Fibroblast of skin of abdomen (primary cell): ENCODE measurements at regions not wholly inside any gene's neighbourhood (a gene's known extent, or its start where the extent isn't known, plus 50 kb on each side); places are given as distances from the start of the nearest gene placed in this dataset.

Source experiments
- DNase-seq: peaks from one replicate; pipeline ENCODE4 v3.0.0-alpha.2; 2013

DNA sequence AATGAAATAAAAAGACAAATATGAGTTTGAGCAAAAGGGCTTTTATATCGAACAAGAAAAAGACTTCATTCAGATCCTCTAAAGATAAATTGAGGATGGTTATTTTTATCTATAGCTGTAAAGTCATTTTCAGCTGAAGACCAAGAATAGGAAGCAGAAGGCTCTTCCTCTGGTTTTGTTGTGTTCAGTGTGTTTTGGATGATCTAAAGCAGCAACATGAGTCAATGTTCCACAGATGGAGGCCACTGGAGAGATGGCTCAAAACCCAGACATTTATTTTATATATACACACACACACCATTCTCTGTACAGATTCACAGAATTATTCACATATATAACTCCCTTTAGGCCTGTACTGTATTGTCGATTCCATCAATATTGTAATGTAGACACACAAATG lies 424.3 kb downstream of the MBD2 start:
- DNase-seq = no peak

DNA sequence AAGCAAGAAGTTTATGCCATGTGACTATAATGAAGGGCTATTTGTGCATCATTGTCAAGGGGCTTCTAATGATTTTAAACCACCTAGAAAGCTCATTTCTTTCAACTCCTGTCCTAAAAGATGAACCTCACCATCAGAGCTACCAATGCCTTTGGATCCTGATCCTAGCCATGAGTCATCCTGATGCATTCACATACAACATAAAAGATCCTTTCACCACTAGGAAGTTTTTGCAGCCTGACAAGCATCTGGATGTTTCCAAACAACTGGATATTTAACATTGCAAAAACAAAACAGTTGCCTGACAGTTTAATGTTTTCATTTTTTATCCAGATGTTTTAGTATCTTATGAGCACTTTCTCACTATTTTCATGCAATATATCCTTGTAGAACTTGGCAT lies 425.3 kb downstream of the MBD2 start:
- DNase-seq = peak; percentile 63

DNA sequence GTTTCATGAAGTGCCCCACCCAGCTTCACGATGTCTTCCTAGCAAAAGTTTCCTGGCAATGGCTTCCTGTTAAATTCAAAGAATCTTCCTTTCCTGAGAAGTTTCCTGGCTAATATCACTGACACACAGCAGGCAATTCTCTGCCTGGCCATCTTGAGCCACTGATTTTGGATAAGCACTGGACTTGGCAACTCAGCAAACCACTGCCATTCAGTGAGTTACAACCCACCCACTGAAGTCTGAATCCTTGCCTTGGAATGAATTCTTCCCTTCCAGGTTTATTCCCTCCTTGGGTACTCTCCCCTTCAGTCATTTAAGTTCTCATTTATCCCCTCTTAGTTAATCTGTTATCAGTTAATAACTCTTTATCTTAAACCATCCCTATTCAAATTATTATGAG lies 426.0 kb downstream of the MBD2 start:
- DNase-seq = peak; percentile 32

DNA sequence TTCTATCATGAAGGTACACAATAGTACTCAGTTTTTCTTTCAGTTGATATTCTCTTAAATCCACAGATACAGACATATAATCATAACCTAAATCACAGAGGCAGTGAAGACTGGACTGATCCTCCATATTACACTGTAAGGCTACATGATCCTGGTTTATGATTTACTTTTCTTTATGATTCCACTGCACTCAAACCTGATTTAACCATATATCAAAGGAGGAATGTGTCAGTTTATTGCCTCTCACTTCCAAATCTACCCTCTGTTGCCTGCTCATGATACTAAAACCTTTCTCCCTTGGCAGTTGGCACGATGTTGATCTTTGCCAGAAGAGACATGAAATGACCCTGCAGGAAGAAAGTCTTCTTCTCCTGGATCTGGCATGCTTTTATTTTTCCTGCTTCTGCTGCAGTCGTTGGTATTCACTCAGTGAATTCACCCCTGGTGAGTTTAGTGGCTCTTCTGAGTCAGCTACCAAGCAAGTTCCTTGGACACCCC lies 426.4 kb downstream of the MBD2 start:
- no peak for DNase-seq

DNA sequence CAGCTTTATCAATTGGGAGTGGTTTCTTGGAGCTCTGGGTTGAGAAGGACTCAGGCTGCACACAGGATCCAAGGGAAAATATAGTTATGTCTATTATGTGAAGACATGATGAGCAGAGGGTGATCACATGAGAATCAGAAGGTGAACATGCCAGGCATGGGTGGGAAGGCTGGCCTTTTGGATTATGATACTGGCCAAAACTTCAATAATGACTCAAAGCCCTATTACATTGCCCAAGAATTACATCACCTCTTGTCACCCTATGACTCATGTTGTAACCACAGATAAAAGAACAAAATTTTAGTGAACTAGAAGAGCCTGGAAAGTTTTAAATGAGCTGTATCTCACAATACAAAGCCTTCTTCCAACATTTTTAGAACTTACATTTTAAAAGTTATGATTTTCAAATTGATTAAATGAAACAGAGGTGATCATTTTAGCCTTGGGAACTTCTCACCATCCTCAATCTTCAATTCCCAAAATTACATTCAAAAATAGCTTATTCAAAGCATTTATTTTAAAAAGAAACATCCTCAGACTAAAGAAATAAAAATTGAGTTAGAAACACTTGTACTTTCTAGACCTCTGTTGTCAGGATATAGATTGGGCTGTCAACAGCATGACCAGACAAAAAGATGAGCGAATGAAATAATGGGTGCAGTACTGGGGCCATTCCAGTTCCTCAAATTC lies 428.3 kb downstream of the MBD2 start:
- DNase-seq = peak; percentile 91

DNA sequence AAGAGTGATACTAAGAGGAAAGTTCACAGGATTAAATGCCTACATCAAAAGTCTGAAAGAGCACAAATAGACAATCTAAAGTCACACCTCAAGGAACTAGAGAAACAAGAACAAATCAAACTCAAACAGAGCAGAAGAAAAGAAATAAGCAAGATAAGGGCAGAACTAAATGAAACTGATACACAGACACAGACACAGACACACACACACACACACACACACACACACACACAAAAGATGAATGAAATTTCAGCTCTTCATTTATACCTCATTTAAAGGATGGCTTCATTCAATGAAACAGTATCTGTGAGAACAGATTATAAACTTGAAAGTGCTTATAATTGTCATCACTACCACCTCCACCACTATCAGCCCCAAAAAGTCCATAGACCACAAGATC lies 428.9 kb downstream of the MBD2 start:
- no peak for DNase-seq

DNA sequence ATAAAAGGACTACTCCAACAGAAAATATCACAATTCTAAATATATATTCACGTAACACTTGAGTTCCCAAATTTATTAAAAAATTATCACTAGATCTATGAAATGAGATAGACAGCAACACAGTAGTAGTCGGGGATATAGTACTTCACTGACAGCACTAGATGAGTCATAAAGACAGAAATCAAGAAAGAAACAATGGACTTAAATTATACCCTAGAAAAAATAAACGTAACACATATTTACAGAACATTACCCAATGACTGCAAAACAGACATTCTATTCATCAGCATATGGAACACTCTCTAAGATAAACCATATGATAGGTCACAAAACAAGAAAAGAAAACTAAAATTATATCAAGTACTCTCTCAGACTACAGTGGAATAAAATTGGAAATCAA lies 429.4 kb downstream of the MBD2 start:
- DNase-seq = peak; percentile 17

DNA sequence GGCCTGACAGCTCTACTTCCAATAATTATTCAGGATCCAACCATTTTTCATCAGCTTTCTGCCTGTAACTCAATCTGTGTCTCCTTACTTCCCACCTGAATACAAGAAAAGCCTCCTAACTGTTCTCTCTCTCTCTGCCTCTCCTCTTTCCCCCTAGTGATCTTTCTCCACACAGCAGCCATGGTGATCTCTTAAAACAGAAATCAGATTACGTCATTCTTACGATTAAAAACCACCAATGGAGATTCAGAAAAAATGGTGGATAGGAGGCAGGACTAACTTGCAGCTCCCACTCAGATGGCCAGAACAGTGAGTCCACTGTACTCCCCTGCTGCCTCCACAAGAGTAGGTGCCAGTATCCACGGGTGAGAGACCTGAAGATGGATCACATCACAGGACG lies 431.7 kb downstream of the MBD2 start:
- DNase-seq = no peak

DNA sequence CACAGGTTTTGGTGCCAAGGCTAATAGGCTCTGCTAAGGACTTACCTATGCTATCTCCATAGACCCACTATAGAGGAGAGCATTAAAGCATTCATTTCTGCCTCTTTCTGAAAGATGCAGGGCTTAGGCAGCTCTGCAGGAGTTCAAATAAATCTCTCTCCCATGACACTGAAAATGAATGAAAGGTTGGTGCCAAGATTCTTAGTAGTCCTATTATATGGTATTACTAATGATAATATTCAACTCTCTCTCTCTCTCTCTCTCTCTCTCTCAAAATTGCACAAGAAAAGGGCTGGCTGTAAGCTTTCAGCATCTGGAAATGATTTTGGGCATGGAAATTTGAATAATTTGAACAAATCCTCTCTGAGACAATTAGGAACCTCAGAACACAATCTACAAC lies 433.7 kb downstream of the MBD2 start:
- peak; percentile 90 for DNase-seq

DNA sequence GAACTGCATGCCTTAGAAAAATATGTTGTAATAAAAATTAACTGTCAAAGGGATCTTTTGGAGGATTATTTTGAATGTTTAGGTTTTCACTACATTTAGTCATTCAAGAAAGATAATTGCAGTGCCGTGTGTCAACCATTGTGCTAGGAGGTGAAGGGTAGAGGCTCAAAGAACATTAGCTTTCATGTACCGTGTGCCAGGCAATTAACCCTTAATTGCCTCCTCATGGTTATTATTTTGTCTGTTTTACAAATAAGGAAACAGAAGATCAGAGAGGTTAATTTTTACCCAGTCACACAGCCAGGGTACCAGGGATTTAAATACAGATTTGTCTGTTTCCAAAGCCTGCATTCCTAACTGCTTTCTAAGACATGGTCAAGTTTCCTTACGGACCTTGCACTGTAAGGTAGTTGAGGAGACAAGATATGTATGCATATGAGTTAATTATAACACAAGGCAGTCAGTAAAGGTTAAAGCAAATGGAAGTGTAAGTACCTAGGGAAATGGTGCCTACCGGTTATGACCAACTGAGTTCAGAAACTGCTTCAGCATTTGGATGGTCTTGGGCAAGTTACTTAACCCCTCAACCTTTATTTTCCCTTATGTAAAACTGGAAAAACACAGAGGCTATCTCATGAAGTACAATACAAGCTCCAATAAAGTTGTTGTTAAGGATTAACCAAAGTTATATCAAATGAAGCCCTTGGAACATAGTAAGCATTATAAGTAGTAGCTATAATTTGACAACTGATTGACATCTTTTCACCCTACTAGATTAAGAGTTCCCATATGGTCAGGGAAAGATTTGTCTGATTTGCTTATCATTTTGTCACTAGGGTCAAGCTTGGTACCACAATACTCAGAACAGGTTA lies 434.9 kb downstream of the MBD2 start:
- no peak for DNase-seq

DNA sequence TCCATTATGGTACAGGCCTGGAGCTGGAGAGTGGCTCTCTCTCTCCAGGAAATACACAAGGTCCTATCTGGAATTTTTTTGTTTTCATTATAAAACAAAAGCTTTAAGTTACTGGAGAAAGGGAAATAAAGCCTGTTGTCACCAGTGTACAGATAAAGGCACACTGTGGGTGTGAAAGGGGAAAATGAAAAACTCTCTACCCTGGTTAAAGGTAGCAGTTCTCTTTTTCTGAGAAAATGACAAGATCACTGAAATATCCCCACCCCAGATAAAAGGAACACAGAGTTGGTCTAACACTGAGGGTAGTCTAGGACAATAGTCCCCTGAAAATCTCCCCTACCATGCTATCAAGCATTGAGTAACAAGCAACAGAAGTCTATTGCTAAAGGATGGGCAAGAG lies 438.7 kb downstream of the MBD2 start:
- DNase-seq = no peak

DNA sequence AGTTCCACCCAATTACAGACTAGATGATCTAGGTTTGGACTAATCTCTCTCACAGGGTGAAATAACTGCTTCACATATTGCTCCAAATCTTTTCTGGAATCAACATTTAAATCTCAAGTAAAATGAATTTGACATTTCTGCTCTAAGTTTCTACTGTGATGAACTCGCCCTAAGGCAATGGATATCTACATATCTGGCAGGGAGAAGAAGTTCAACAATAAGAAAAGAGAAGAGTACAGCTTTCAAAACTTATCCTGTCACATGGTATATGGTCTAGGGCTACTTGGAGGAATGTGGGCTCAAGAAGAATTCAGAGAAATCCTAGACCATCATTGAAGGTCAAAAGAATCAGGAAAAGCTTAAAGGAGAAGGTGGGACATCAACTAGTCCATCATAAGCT lies 440.2 kb downstream of the MBD2 start:
- DNase-seq = no peak

DNA sequence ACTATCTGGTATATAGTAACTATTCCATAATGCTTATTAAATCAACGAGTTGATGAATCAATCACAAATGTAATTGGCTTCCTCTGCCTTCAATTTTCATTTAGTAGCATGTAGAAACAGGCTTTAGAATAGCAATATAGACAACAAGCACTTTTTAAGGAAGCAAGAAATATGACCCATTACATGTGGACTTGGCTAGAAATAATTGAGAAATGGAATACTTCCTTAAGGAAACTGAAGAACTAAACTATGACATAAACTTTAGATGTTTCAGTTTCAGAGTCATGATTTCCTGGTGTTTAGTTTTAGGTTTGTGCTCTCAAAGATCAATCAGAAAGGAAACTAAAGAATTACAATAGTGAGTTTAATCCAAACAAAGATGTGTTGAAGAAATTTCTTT lies 443.8 kb downstream of the MBD2 start:
- DNase-seq = no peak

DNA sequence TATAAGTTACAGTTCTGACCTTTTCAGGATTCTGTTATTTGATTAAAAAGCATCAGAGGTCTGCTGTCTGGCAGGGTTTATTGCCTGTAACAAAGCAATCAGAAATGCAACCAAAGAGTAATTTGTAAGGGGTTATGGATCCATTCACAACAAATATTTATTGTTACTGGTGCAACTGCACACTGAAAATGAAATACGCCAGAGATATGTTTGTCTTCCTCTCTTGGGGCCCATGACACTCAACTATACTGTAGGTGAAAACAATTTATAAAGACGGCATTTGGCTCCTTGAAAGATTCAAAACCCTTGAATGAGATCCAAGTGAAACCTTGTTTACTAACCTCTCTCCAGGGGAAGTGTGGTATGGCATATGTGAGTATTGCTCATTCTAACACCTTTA lies 452.2 kb downstream of the MBD2 start:
- DNase-seq = no peak

DNA sequence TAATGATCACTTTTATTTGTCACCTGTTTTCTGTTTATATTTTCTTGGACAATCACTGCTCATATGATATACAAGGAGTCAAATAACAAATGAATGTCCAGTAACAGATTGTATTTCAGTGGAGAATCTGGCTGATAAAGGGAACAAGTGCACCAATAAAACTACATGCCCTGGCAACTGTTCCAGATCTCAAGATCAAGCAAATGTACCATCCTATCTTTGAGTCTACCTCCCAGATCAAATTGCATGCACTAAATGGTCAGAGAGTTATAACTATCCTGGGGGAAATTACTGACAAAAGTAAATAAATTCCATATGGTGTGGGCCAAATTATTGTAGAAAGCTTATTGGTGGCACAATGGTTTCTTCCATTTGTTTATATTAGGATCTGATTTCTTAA lies 452.8 kb downstream of the MBD2 start:
- DNase-seq = no peak

DNA sequence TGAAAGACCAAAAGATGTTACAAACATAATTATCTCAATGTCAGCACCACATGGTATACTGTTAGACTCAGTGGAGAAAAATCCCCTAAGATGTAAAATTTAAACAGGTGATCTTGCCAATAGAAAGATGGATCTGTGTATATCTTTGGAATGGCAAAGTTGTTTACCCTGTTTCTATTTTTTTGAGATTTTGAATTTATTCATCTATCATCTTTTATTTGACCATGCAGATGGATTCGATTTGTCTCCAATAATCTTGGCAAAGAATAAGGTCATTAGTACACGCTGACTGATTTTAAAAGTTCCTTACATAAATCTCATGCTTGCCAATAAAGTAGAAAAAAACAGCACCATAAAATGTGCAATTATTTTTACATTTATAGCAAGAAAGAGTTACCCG lies 459.3 kb downstream of the MBD2 start:
- DNase-seq = no peak

DNA sequence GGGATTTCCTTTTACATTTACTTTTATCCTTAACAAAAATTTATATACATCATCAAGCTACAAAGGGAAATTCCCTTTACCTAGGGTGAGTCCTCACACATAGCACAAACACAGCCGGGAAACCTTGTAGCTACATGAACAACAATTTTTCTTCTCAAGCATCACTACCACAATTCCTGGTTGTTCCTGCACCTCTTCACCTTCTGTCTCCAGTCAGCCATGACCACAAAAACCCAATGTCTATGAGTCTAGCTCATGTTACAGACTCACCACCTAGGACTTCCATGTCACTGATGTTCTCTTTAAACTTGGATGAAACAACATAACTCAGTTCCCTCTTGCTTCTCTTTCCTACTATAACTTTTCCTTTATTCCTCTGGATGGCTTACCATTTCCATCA lies 460.4 kb downstream of the MBD2 start:
- DNase-seq = no peak

DNA sequence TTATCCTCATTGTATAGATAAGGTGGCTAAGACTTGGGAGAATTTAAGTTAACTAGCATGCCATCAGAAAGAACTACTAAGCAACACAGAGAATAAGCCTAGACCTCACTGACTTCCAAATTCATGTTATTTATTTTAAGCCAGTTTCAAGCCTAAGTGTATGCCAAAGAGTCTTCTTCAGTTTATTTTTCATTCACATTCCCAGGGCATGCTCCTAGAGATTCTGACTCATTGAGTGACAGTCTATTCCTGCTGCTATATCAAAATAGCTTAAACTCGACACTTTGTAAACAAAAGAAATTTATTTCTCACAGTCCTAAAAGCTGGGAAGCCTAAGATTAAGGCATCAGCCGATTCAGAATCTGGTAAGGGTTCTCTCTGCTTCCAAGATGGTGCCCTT lies 467.1 kb downstream of the MBD2 start:
- no peak for DNase-seq

DNA sequence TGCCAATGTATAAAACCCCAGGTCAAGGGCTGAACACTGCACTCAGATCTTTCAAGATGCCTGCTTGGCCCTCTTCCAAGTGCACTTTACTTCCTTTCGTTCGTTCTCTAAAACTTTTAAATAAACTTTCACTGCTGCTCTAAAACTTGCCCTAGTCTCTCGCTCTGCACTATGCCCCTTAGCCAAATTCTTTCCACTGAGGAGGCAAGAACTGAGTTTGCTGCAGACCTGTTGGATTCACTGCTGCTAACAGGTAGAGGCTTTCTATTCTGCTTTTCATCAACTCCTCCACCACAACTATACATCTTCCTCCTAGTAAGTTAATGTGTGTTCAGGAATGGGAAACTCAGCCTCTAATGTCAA lies 467.9 kb downstream of the MBD2 start:
- no peak for DNase-seq

DNA sequence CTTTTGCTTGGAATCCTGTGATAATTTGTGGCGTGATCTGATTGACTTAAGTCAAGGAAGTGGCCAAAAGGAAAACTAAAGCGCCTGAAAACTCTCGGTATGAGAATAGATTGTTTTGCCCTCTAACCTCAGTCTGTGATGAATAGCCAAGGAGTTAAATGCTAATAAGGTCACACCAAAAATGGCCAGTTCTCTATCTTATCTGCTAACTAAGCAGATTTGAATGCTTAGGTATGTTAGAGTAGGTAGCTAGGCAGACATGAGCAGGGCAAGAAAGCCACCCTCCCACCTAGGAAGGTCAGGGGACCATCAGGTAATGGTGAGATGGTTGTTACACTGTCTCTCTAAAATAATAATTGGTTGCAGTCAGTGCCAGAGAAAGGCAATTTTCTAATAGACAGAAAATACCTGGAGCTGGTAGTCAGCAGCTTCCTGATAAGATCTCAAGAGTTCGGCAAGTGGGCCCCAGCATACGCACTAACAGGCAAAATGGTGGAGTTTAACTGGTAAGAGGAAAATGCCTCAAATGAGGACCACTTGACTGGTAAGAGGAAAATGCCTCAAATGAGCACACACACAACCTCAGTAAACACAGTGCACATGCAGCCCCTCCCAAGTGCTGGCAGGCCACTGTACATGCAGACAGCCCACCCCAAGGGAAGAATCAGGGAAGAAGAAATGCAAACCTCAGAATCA lies 468.4 kb downstream of the MBD2 start:
- no peak for DNase-seq

DNA sequence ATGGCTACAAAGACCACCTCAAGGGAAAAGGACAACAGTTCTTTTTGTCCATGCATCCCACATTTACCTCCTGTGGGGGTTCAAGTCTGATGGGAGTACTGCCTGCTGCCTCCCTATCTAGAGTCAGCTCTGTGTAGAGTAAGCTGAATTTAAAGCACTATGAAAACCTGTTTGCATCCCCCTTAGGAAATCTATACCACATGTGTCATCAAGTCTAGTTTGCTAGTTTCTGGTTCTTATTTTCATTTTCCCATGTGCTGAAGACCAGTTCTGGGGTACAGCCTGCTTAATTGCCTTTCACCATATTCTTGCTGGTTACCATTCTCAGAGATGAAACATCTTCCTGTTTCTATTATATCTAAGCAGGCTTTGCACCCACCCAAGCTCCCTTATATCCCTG lies 470.3 kb downstream of the MBD2 start:
- DNase-seq = no peak

DNA sequence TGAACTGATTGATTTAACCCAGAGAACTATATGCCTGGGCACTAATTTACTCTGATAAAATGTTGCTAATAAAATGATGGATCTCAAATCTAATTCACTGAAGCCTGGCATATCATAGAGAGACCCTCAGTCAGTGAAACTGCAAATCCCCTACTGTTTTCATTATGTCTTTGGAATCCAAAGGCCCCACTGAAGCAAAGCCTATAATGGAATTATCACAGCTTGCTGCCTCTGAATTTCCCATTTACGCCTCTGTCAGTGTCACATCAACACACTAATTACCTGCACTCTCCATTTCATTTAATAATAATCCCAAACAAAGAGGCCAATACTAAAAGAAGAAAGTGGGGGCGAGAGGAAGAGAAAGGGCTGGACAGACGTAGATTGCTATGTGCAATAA lies 470.9 kb downstream of the MBD2 start:
- DNase-seq = no peak

DNA sequence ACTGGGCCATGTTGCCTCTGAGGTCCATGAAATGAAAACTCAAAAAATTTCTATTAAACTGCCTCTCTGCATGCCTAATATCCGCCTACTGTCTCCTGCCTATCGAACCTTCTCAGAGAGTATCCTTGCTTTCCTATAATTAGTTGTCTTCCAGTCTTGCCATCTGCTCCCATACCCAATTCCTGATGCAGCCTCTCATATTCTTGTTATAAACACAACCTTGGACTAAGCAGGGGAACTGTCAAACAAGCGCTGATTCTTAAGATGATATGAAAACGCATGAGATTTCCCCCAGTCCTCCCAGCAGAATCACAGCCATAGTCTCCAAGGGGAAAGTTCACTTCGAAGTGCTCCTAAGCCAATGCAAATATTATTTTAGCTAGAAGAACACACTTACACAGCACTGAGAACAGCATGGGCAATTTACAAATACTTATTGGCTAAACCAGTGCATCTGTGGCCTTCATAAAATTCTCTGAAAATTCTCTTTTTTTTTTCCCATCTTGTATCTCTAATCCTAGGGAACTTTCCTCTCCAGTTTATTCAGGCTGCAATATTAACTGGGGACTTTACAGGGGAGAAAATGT lies 471.6 kb downstream of the MBD2 start:
- DNase-seq = no peak
